Testis (tissue), 2 donors: ENCODE measurements at regions not wholly inside any gene's neighbourhood (a gene's known extent, or its start where the extent isn't known, plus 50 kb on each side); places are given as distances from the start of the nearest gene placed in this dataset.

Experiments used
- DNase-seq: peaks from one replicate; pipeline ENCODE4 v3.0.0-alpha.2; 2019
- H3K27ac ChIP-seq, 2 donors: fragments of 200-600 bp; sonication (generic); one replicate each; pipeline ENCODE4 v1.5.1; 2019
- H3K27me3 ChIP-seq: fragments of 200-600 bp; sonication (generic); one replicate; pipeline ENCODE4 v1.5.1; 2019
- H3K36me3 ChIP-seq: fragments of 200-600 bp; sonication (generic); one replicate; pipeline ENCODE4 v1.5.1; 2017; ENCODE audit warnings: low read depth; ENCODE audit errors: missing control alignments
- H3K4me1 ChIP-seq: fragments of 200-600 bp; sonication (generic); one replicate; pipeline ENCODE4 v1.5.1; 2019
- H3K4me3 ChIP-seq, 2 donors: fragments of 200-600 bp; sonication (generic); one replicate each; pipeline ENCODE4 v1.5.1; 2017 to 2019
- H3K9me3 ChIP-seq: fragments of 200-600 bp; sonication (generic); one replicate; pipeline ENCODE4 v1.5.1; 2017
- CTCF ChIP-seq, 3 experiments: fragments of 450-650 bp in 2 of 3; fragments of 200-600 bp in 1 of 3; sonication (generic) in 1 of 3; IDR thresholded peaks; one replicate each; pipeline ENCODE4 v1.5.1; 2016 to 2019; ENCODE audit warnings: antibody characterized with exemption in 3 of 3, mild to moderate bottlenecking in 2 of 3, moderate library complexity in 1 of 3
- POLR2A ChIP-seq: fragments of 450-650 bp; IDR thresholded peaks from one replicate; pipeline ENCODE4 v1.6.1; 2017; ENCODE audit warnings: antibody characterized with exemption, mild to moderate bottlenecking, moderate library complexity
- WGBS, 2 donors: methylation state at CpG; one replicate each; pipeline ENCODE4 v1.1.5; 2018; 5-methylcytosine and 5-hydroxymethylcytosine counted together
- intact Hi-C: fragments of 100-400 bp; cut with DNase I; formaldehyde crosslinking; loops from one replicate; pipeline ENCODE4 v1.15.1; 2023; ENCODE audit warnings: low total_unique reads

- Histone ChIP-seq H3K27me3 (no peaks in the 10 kb centered on the region), H3K4me3 (no peak overlapping the region), H3K27ac (no peak overlapping the region), H3K4me1 (no peaks in the 10 kb centered on the region), H3K36me3 (no peaks in the 10 kb centered on the region), H3K9me3 (no peaks in the 10 kb centered on the region)
- intact Hi-C loops, result no loop called here
- TF ChIP-seq POLR2A, result no peak
- TF ChIP-seq CTCF (IDR thresholded peaks at IDR 0.05), result no peak
- 73 to 79% methylated on average over 4 of the region's 4 CpGs for WGBS, 2 donors
- DNase-seq, result no peak
Measured at GRCh38 chr14:85948153-85948552, 418.2 kb downstream of the FLRT2 start.

GRCh38 chr14:85947461-85948139 is 417.7 kb downstream of the FLRT2 start:
- no peak overlapping the region for H3K4me3 ChIP-seq
- H3K27ac ChIP-seq, result no peak overlapping the region
- no peaks in the 10 kb centered on the region for H3K4me1 ChIP-seq
- DNase-seq, result no peak
- TF ChIP-seq POLR2A (no peak), CTCF (IDR thresholded peaks at IDR 0.05) (no peak)
- WGBS, 2 donors, result 75 to 81% methylated on average over 4 of the region's 4 CpGs
- intact Hi-C loops, result no loop called here
- H3K9me3 ChIP-seq, result no peaks in the 10 kb centered on the region
- H3K36me3 ChIP-seq, result no peaks in the 10 kb centered on the region
- no peaks in the 10 kb centered on the region for H3K27me3 ChIP-seq

- no peak for TF ChIP-seq CTCF (IDR thresholded peaks at IDR 0.05)
- no peak for TF ChIP-seq POLR2A
- Histone ChIP-seq H3K4me1 (no peaks in the 10 kb centered on the region), H3K36me3 (no peaks in the 10 kb centered on the region), H3K27ac (no peak overlapping the region), H3K4me3 (no peak overlapping the region), H3K9me3 (no peaks in the 10 kb centered on the region), H3K27me3 (no peaks in the 10 kb centered on the region)
- WGBS, 2 donors, result 89 to 100% methylated on average over 1 of the region's 1 CpG
- no peak for DNase-seq
- intact Hi-C loops, result no loop called here
Measured at GRCh38 chr14:85943192-85943591, 413.2 kb downstream of the FLRT2 start.

GRCh38 chr14:85934886-85935254 is 404.9 kb downstream of the FLRT2 start:
- Histone ChIP-seq H3K4me1 (no peaks in the 10 kb centered on the region), H3K36me3 (no peaks in the 10 kb centered on the region), H3K27me3 (no peaks in the 10 kb centered on the region), H3K9me3 (no peaks in the 10 kb centered on the region), H3K4me3 (peak overlapping the region in 1 of 2 donors; percentile 24), H3K27ac (no peak overlapping the region)
- DNase-seq, result no peak
- intact Hi-C loops, result no loop called here
- 56 to 59% methylated on average over 3 of the region's 3 CpGs for WGBS, 2 donors
- TF ChIP-seq POLR2A (no peak), CTCF (IDR thresholded peaks at IDR 0.05) (no peak)
